Anterior cingulate cortex (tissue), 58 donors: ENCODE measurements at regions not wholly inside any gene's neighbourhood (a gene's known extent, or its start where the extent isn't known, plus 50 kb on each side); places are given as distances from the start of the nearest gene placed in this dataset.
A peak's percentile ranks its signal among the peaks of the same experiment; 100 is the strongest.
"Not testable (repeated sequence)": the region's sequence is repeated elsewhere in the genome, so short reads cannot be mapped to it uniquely, and the experiment has no call there.

Source experiments
- DNase-seq, 58 donors: peaks; one replicate each; lab custom pipeline; 2025; lab: John Stamatoyannopoulos, UW

GRCh38 chr10:109809954-109810353 is 113.4 kb downstream of the XPNPEP1 start:
- not testable (repeated sequence) for DNase-seq

GRCh38 chr10:109801191-109801590 is 122.1 kb downstream of the XPNPEP1 start:
- DNase-seq: not testable (repeated sequence)

- peak in 1 of 58 donors; percentile 0 for DNase-seq
Observed at GRCh38 chr10:109790647-109791046, 132.7 kb downstream of the XPNPEP1 start.

GRCh38 chr10:109784236-109784635 is 139.1 kb downstream of the XPNPEP1 start:
- DNase-seq: no peak

GRCh38 chr10:109783286-109783685 is 140.0 kb downstream of the XPNPEP1 start:
- no peak for DNase-seq

- no peak for DNase-seq
Observed at GRCh38 chr10:109780997-109781396, 142.3 kb downstream of the XPNPEP1 start.

GRCh38 chr10:109778993-109779392 is 144.3 kb downstream of the XPNPEP1 start:
- DNase-seq: no peak

GRCh38 chr10:109774121-109774440 is 149.2 kb downstream of the XPNPEP1 start:
- no peak for DNase-seq

- no peak for DNase-seq
Observed at GRCh38 chr10:109773288-109774120, 149.8 kb downstream of the XPNPEP1 start.

- no peak for DNase-seq
Observed at GRCh38 chr10:109770663-109771062, 152.6 kb downstream of the XPNPEP1 start.

- DNase-seq: no peak
Observed at GRCh38 chr10:109769966-109770365, 153.3 kb downstream of the XPNPEP1 start.

- DNase-seq: no peak
Observed at GRCh38 chr10:109765838-109766237, 157.5 kb downstream of the XPNPEP1 start.

GRCh38 chr10:109762555-109762954 is 160.8 kb downstream of the XPNPEP1 start:
- no peak for DNase-seq

- not testable (repeated sequence) for DNase-seq
Observed at GRCh38 chr10:109757670-109758069, 165.6 kb downstream of the XPNPEP1 start.

GRCh38 chr10:109746861-109747260 is 176.4 kb downstream of the XPNPEP1 start:
- DNase-seq: no peak

- no peak for DNase-seq
Observed at GRCh38 chr10:109744020-109744419, 179.3 kb downstream of the XPNPEP1 start.

GRCh38 chr10:109743574-109743973 is 179.7 kb downstream of the XPNPEP1 start:
- no peak for DNase-seq

- no peak for DNase-seq
Observed at GRCh38 chr10:109743146-109743545, 180.2 kb downstream of the XPNPEP1 start.

- DNase-seq: no peak
Observed at GRCh38 chr10:109741712-109742111, 181.6 kb downstream of the XPNPEP1 start.

GRCh38 chr10:109740436-109740835 is 182.9 kb downstream of the XPNPEP1 start:
- no peak for DNase-seq

- no peak for DNase-seq
Observed at GRCh38 chr10:109737626-109738025, 185.7 kb downstream of the XPNPEP1 start.

GRCh38 chr10:109737009-109737408 is 186.3 kb downstream of the XPNPEP1 start:
- DNase-seq: no peak

- no peak for DNase-seq
Observed at GRCh38 chr10:109735776-109736175, 187.5 kb downstream of the XPNPEP1 start.
